ENCODE measurements at regions not wholly inside any gene's neighbourhood (a gene's known extent, or its start where the extent isn't known, plus 50 kb on each side); places are given as distances from the start of the nearest gene placed in this dataset.

- TF ChIP-seq CTCF (IDR thresholded peaks at IDR 0.05; ENCODE audit: insufficient read depth, low read length): no peak
- no peak for DNase-seq (ENCODE audit: low read depth)
- no peak overlapping the region for H3K4me3 ChIP-seq (ENCODE audit: low read depth, low read length)
Measured at GRCh38 chr10:128316121-128316726, 190.0 kb upstream of the MKI67 start.

DNA sequence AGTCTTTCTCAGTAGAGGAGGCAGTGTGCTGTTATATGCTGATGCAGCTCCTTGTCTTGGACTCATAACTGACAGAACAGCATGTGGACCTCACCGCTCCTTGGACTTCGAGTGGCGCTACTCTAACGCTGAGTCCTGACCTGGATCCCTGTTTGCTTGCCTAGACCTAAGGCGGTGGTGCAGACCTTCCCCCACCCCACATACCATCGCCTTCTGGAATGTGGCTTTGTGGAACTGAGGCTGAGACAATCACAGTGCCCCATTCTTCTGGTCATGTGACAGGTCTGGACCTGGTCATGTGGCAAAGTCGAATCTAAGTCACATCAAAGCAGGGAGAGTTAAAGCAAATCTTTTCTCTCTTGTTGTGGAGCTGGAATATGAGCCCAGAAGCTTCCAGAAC lies 190.7 kb upstream of the MKI67 start:
- no peak overlapping the region for H3K4me3 ChIP-seq (ENCODE audit: low read depth, low read length)
- no peak for DNase-seq (ENCODE audit: low read depth)
- no peak for TF ChIP-seq CTCF (IDR thresholded peaks at IDR 0.05; ENCODE audit: insufficient read depth, low read length)

DNA sequence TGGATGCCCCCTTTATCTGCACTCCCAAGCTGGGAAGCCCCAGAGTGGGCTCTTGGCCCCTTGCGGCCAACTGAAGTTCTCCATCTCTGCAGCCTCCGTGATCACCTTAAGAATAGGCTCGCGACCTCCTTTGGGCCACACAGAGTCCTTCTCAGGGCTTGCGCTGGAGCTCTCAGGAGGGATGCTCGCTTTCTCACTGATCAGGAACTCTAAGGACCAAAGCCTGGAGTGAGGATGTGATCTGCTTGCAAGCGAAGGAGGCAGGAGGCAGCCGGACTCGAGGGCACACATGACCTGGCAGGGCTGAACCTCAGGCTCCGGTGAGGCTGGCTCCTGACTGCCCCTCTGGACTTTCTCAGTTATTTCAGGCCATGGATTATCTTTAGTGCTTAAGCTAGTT lies 192.1 kb upstream of the MKI67 start:
- H3K4me3 ChIP-seq (ENCODE audit: low read depth, low read length): no peak overlapping the region
- no peak for DNase-seq (ENCODE audit: low read depth)
- no peak for TF ChIP-seq CTCF (IDR thresholded peaks at IDR 0.05; ENCODE audit: insufficient read depth, low read length)

DNA sequence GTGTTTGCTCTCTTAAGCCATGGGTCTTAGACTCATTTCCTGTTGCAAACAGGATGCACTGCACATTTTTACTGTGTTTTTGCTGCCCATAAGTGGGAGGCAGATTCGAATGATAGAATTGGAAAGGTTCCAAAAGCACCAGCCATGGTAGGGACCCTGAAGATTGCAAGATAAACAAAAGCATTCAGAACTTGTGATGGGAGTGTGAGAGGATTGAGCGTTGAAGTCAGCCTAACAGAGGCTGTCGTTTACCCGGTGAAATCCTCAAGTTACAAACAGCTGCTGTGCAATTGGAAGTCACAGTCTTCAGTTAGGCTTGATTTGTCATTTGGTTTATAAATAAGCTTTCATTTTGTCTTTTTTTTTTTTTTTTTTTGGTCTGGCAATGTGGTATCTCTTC lies 192.7 kb upstream of the MKI67 start:
- no peak overlapping the region for H3K4me3 ChIP-seq (ENCODE audit: low read depth, low read length)
- DNase-seq (ENCODE audit: low read depth): no peak
- no peak for TF ChIP-seq CTCF (IDR thresholded peaks at IDR 0.05; ENCODE audit: insufficient read depth, low read length)

DNA sequence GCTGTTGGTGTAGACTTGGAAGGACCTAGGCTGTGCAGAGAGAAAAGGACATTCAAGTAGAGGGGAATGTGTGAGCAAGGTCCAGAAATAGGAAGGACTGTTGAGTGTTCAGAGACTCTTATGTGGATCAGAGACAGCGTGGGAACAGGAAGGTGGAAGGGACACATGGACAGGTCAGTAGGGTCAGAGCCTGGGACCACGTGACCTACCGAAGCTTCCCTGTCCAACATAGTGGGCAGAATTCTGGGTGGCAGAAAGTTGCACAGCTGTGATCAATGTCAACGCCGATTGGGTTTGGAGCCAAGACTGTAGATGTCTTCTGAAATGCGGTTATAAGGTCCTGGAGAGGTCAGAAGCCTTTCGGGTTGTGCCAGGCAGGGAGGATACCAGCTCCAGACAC lies 195.9 kb upstream of the MKI67 start:
- no peak for DNase-seq (ENCODE audit: low read depth)
- H3K4me3 ChIP-seq (ENCODE audit: low read depth, low read length): no peak overlapping the region
- TF ChIP-seq CTCF (IDR thresholded peaks at IDR 0.05; ENCODE audit: insufficient read depth, low read length): no peak

- DNase-seq (ENCODE audit: low read depth): no peak
- no peak overlapping the region for H3K4me3 ChIP-seq (ENCODE audit: low read depth, low read length)
- no peak for TF ChIP-seq CTCF (IDR thresholded peaks at IDR 0.05; ENCODE audit: insufficient read depth, low read length)
Measured at GRCh38 chr10:128322950-128323349, 196.7 kb upstream of the MKI67 start.

Data from fibroblast of the aortic adventitia (primary cell).